ENCODE measurements at regions not wholly inside any gene's neighbourhood (a gene's known extent, or its start where the extent isn't known, plus 50 kb on each side); places are given as distances from the start of the nearest gene placed in this dataset.

GRCh38 chr4:173091958-173092357, 76.7 kb upstream of the GALNT7 start:
- no peak for TF ChIP-seq CTCF (IDR thresholded peaks at IDR 0.05; ENCODE audit: low read depth, low read length)
- TF ChIP-seq POLR2A (IDR thresholded peaks at IDR 0.05; ENCODE audit: extremely low read depth, insufficient read length) = no peak
- no peak for TF ChIP-seq MAX (IDR thresholded peaks at IDR 0.05; ENCODE audit: low read depth, low read length)
